GM12865 (cell line): ENCODE measurements at regions not wholly inside any gene's neighbourhood (a gene's known extent, or its start where the extent isn't known, plus 50 kb on each side); places are given as distances from the start of the nearest gene placed in this dataset.
"Not testable (repeated sequence)": the region's sequence is repeated elsewhere in the genome, so short reads cannot be mapped to it uniquely, and the experiment has no call there.

Experiments
- DNase-seq: peaks from one replicate; pipeline ENCODE4 v3.0.0; 2010; ENCODE audit warnings: low read depth
- H3K4me3 ChIP-seq: 2 replicates; pipeline ENCODE4 v1.5.1; 2011; ENCODE audit warnings: mild to moderate bottlenecking, low read depth, low read length, control low read depth
- CTCF ChIP-seq: IDR thresholded peaks from 2 replicates; pipeline ENCODE4 v1.5.1; 2011; ENCODE audit warnings: low read length, control low read depth, low read depth, inconsistent platforms; ENCODE audit not compliant: insufficient read depth; ENCODE audit errors: missing control alignments

- no peak for DNase-seq
- no peak for TF ChIP-seq CTCF
- no peak overlapping the region for H3K4me3 ChIP-seq
Observed at GRCh38 chr1:67540025-67540732, 110.0 kb upstream of the SERBP1 start.

GRCh38 chr1:67540733-67541125, 110.5 kb upstream of the SERBP1 start:
- TF ChIP-seq CTCF = no peak
- no peak for DNase-seq
- H3K4me3 ChIP-seq = no peak overlapping the region

GRCh38 chr1:67542747-67543146, 112.5 kb upstream of the SERBP1 start:
- no peak for TF ChIP-seq CTCF
- no peak for DNase-seq
- no peak overlapping the region for H3K4me3 ChIP-seq

- TF ChIP-seq CTCF = no peak
- no peak for DNase-seq
Observed at GRCh38 chr1:67544921-67545320, 114.7 kb upstream of the SERBP1 start.

GRCh38 chr1:67545364-67545763, 115.2 kb upstream of the SERBP1 start:
- no peak overlapping the region for H3K4me3 ChIP-seq
- DNase-seq = no peak

More at GRCh38 chr1:67544921-67545320, 114.7 kb upstream of the SERBP1 start:
- no peak overlapping the region for H3K4me3 ChIP-seq

GRCh38 chr1:67551375-67551774, 121.2 kb upstream of the SERBP1 start:
- H3K4me3 ChIP-seq = no peak overlapping the region
- no peak for TF ChIP-seq CTCF
- DNase-seq = no peak

More at GRCh38 chr1:67545364-67545763, 115.2 kb upstream of the SERBP1 start:
- no peak for TF ChIP-seq CTCF

- H3K4me3 ChIP-seq = no peak overlapping the region
- DNase-seq = no peak
- TF ChIP-seq CTCF = no peak
Observed at GRCh38 chr1:67552336-67552759, 122.1 kb upstream of the SERBP1 start.

- not testable (repeated sequence) for H3K4me3 ChIP-seq, DNase-seq
Observed at GRCh38 chr1:67554204-67554603, 124.0 kb upstream of the SERBP1 start.
